GM12873 (cell line): ENCODE measurements at regions not wholly inside any gene's neighbourhood (a gene's known extent, or its start where the extent isn't known, plus 50 kb on each side); places are given as distances from the start of the nearest gene placed in this dataset.

Experiments
- TF ChIP-seq, protein P1 (sequence below): IDR thresholded peaks from 2 replicates; pipeline ENCODE4 v1.5.1; 2012; ENCODE audit warnings: low read depth, mild to moderate bottlenecking, moderate library complexity, low read length, control low read depth; ENCODE audit not compliant: insufficient read depth; ENCODE audit errors: missing control alignments

DNA sequence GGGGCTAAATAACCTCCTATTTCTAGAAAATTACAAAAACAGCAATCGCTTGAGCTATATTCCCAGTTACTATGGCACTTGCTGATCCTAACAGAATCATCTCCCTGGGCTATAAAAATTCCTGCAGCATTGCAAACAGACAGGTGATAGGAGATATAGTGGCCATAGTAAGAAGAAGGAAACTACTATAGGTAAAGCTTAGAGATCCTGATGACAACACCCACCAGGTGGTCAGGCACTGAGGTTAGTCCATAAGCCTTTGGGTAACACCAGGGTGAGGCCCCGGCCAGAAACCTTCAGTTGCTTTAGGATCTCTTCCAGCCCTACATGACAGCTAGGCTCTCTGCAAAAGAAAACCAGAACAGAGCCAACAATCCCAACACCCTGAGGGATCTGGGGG, 197.9 kb upstream of the PPP1R2C start:
- TF ChIP-seq, protein P1, sequence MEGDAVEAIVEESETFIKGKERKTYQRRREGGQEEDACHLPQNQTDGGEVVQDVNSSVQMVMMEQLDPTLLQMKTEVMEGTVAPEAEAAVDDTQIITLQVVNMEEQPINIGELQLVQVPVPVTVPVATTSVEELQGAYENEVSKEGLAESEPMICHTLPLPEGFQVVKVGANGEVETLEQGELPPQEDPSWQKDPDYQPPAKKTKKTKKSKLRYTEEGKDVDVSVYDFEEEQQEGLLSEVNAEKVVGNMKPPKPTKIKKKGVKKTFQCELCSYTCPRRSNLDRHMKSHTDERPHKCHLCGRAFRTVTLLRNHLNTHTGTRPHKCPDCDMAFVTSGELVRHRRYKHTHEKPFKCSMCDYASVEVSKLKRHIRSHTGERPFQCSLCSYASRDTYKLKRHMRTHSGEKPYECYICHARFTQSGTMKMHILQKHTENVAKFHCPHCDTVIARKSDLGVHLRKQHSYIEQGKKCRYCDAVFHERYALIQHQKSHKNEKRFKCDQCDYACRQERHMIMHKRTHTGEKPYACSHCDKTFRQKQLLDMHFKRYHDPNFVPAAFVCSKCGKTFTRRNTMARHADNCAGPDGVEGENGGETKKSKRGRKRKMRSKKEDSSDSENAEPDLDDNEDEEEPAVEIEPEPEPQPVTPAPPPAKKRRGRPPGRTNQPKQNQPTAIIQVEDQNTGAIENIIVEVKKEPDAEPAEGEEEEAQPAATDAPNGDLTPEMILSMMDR = no peak

DNA sequence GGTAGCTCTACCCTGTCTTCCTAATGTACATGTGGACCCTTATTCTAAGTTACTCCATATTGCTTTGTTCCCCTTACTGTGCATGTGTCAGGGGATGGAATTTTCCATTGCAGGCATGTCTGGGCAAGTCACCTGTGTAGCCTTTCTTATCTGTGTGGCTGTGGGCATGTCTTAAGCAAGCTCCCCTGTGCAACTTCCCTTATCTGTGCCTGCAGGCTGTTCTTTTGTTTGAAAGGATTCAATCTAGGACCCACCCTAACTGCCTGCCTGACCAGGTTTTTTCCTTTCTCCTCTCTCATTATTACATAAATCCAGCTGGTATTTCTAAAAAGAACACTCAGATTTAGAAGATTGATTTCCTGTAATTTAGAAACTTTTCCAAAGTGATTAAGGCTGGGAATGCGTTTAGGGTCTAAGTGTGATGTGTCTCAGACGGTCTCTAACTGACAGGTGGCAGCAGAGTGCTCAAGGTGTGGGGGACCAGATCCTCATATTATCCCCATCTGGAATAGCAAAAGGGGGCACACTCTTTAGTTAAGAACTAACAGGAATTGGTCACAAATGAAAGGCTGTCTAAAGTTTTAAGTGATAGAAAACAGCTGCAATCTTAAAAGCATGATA, 198.9 kb upstream of the PPP1R2C start:
- TF ChIP-seq, protein P1 = peak; percentile 26

DNA sequence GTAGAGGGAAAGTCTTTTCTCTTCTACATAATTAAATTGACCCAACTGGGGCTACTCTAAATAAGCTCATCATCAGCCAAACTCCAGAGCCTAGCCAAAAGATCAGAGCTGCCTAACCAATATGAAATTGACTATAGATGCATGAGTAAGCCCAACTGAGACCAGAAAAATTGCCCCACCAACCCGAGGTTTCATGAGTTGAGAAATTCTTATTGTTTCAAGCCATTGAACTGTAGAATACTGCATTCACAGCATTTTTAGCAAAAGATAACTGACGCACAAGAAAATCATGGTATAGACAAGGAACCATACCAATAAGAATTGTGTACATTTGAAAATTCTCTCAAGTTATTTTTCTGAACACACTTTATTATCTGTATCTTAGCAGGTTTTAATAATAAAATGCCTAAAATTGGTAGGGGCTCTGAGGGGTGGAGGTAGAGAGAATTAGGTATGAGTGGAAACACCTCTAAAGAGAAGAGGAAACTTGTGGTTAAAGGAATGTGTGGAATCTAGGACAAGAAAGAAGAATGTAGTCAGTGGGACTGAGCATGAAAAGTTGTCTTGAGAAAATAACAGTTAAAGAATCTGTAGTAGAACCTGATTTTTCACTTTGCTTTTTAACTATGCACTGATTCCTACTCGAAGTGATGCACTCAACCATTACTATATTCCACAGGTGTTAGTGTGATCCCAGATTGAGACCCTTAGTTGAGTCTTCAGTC, 200.9 kb upstream of the PPP1R2C start:
- TF ChIP-seq, protein P1 = no peak

DNA sequence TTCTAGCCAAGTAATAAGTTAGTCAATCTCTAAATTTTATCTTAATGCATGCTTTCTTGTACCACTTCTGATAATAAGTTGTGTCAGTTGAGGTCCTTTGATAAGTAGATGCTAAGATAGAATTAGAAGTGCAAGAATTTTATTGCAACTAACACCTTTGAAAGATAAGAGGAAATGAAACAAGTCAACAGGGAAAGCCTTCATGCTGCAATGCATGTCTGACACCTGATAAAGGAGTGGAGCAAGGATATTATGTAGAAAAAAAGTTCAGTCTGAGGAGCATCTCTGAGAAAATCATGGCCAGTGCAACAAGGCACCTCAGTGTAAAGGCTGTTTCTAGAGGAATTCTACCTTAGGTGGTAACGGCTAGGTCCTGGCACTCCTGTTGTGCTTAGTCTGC, 210.7 kb upstream of the PPP1R2C start:
- TF ChIP-seq, protein P1 = no peak

DNA sequence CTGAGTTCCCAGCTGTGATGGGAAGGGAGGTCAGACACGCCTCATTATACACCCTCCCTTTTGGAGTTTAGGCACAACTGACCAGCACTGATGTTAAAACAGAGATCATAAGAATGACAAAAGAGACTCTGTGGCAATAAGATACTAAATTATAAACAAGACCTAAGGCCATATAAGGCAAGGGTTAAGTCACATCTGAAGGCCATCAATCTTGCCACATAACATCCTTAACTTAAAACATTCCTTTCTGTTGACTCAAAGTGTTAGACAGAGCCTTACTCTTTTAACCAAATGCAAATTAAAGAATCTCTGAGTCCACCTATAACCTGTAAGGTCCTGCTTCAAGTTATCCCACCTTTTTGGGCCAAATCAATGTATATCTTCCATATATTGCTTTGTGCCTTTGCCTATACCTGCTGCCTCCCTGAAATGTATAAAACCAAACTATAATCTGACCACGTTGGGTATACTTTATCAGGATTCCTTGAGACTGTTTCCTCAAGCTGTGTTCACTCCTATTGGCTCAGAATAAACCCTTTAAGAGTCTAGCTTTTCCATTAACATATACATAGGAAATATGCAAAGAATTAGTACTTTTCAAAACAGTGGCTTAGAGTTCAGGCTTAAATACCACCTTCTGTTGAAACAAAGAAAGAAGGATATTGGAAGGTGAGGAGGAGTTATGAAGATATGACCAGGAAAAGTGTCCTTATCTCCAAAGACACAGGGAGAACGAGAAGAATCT, 214.4 kb upstream of the PPP1R2C start:
- TF ChIP-seq, protein P1 = no peak

DNA sequence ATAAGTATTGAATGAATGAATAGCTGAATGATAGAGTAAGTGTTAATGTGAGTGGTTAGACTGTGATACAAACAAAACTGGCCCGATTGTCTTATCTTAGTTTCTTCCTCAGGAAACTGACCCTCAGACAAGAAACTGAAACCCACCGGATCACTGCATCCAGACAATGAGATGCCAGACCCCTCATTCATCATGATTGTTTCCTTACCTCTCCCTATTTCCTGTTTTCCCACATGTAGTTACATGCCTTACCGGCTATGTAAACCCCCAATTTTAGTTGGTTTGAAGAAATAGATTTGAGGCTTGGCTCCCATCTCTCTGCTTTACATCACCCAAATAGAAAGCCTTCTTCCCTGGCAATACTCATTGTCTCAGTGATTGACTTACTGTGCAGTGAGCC, 218.9 kb upstream of the PPP1R2C start:
- TF ChIP-seq, protein P1 = no peak

DNA sequence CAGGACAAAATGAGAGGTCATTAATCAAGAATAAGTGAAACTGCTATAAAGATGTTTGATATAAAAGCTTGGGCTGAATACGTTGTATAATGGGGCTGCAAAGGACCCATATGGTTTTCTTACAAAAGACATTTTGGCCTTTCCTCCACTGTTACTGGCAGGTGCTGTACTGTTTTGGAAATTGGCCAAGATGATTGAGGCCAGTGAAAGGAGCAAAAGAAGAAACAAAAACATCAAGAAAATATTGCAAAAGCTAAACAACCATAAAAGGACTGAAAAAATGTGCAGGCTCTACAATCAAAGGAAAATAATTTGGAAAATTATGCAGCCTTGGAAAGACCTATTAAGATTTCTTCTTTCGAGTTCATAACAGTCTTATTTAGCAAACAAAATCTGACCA, 222.2 kb upstream of the PPP1R2C start:
- TF ChIP-seq, protein P1 = no peak
